GM18508 (cell line): ENCODE measurements at regions not wholly inside any gene's neighbourhood (a gene's known extent, or its start where the extent isn't known, plus 50 kb on each side); places are given as distances from the start of the nearest gene placed in this dataset.
"Not testable (repeated sequence)": the region's sequence is repeated elsewhere in the genome, so short reads cannot be mapped to it uniquely, and the experiment has no call there.

ENCODE experiments used
- ATAC-seq: cut with Tn5 transposase; IDR thresholded peaks from one replicate; pipeline ENCODE4 v1.9.1; 2021; ENCODE audit warnings: moderate number of reproducible peaks; ENCODE audit not compliant: insufficient read depth, unreplicated experiment

DNA sequence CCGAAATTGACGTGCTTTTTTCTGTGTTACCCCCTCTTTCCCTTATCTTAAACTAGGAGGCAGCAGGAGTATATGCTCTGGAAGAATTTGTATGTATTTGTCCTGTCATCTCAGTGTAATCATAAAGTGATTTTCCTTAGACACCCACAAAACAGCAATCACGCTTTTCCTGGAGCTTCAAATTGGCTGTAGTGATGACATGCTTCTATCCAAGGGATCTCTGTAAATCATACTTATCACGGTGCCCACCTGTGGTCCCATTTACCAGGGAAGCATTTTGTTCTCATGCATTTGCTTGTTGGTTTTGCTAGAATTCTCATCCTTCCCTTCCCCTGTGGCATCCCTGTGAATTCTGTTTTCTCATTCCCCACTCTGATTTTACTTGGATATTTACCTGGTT lies 220.8 kb upstream of the THUMPD2 start:
- no peak for ATAC-seq

DNA sequence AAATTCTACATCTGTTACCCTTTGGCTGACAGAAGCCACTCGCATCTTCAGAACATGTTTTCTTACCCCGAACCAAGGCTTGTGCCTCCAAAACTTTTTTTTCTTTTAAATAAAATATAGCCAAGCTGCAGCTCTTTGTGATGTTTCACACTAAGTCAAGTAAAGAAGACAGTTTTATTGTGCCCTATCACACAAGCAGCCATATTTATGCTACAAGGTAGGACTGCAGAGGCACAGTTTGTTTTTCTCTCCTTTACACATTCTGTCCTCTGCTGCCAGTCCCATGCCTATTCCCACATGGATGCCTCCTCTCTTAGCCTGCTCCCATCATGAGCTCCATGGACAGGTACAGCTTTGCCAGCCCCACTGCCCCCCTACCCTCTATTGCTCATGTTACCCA lies 219.6 kb upstream of the THUMPD2 start:
- ATAC-seq, result no peak

DNA sequence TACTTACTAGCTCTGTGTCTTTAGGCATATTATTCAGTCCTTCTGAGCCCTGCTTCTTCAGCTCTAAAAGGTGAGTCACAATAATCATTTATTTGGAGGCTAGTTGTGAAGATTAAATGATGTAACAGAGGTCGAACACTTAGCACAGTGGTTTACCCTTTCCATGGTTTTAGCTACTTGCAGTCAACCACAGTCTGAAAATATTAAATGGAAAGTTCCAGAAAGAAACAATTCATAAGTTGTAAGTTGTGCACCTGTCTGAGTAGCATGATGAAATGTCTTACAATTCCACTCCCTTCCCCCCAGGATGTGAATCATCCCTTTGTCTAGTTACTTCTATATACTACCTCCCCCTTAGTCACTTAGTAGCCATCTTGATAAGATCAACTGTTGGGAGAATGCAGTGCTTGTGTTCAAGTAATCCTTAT lies 217.6 kb upstream of the THUMPD2 start:
- no peak for ATAC-seq

DNA sequence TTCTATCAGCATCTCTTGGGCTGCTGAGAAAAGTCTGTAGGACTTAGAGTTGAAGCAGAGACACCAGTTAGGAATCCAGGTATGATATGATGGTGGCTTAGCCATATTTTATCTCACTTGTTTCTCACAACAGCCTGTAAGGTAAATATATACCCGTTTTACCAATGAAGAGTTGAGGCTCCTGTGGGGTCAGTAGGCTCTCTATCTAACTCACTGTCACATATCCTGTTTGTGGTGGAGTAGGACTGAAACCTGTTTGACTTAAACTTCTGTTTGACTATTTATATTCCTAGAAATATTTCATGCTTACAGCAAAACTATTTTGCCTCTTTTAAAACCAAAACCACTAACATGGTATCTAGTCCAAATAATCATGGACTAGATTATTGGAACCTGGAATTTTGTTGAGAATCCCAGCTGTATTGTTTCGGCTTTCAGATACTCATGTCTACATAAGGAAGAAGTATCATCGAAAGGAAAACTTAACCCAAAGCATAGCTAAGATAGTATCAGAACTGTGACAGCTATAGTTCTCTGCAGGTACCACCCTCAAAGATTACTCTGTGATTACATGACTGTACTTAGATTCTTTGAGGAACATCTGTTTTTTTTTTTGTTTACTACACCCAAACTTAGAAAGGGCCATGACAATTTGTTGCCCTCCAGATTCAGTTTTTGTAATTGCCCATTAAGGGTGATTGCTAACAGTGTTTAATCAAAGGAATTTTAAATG lies 216.1 kb upstream of the THUMPD2 start:
- no peak for ATAC-seq

DNA sequence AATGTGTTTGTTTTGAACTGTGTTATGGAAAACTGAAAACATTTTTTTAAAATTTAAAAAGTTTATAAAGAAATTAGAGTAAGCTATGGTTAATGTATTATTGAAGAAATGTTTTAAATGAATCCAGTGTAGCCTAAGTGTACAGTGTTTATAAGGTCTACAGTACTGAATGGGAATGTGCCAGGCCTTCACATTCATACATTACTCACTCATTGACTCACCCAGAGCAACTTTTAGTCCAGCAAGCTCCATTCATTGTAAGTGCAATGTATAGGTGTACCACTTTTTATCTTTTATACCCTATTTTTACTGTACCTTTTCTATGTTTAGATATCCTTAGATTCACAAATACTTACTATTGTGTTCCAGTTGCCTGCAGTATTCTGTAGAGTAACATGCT lies 215.1 kb upstream of the THUMPD2 start:
- no peak for ATAC-seq

DNA sequence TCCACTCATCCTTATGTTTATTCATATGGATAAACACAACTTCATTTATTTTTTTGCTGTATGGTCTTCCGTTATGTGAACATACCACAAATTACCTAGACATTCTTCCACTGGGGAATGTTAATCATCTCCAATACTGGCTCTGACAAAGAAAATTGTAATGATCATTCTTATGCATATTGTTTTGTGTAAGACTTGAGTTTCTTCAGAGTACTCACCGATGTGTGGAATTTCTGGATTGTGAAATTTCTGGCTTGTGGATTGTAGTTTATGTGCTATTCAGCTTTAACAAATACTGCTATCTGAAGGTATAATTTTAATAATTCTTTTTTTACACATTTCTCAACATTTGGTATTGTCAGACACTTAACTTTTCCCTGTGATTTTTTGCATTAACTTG lies 212.2 kb upstream of the THUMPD2 start:
- ATAC-seq, result no peak

DNA sequence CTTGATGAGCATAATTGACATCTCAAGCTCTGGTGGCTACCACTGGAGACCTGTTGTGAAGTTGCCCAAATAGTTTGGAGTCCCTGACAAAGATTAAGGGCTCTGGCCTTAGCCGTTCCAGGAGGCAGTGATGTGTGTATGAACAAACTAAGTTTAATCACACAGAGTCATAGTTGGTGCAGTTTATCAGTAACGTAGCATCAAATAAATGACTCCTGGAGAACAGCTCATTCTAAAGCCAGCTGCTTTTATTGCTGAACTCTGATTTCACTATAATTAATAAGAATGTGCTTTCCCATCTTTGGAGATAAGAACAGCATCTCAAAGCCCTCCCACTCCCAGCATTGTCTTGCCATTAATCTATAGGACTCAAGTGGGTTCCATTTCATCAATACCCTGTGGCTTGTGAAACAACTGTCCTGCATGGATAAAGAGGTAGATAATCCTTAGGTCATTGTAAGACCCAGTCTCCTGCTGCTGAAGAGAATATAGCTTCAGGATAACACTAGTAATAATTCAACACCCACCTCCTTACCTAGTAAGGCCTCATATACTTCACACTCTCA lies 211.4 kb upstream of the THUMPD2 start:
- ATAC-seq, result no peak

DNA sequence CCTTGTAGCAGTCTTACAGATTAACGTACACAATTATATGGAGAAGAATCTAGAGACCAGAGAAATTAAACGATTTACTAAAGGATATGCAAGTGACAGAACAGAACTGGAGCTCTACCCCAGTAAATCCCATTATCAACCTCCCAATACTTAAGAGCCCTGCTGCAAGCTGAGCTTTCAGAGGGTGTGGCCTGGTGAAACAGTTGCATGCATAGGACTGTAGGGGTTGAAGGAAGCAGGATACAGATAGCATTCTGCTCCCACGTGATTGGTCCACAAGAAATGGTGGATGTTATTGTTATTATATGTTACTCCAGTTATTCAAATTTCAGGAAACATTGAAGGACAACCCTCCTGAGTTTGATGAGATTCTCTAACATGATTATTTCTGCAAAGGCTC lies 210.8 kb upstream of the THUMPD2 start:
- no peak for ATAC-seq

DNA sequence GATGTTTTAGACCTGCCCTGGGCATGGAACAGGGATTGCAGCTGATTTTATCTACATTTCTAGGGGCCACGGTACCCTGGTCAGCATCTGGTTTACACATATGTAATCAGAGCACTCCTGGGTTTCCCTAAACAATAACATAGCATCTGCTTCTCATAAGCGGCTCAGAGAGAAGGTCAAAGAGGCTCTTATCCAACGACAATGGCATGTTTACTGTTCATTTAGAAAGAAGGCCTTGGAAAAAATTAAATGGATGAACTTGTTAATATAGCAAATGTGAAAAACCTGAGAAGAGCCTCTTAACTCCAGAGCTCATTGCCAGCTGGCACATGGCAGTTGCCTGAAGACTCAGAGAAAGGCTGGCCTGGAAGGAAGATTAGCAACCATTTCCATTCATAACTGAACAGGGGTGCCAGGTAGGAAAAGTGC lies 202.8 kb upstream of the THUMPD2 start:
- no peak for ATAC-seq

DNA sequence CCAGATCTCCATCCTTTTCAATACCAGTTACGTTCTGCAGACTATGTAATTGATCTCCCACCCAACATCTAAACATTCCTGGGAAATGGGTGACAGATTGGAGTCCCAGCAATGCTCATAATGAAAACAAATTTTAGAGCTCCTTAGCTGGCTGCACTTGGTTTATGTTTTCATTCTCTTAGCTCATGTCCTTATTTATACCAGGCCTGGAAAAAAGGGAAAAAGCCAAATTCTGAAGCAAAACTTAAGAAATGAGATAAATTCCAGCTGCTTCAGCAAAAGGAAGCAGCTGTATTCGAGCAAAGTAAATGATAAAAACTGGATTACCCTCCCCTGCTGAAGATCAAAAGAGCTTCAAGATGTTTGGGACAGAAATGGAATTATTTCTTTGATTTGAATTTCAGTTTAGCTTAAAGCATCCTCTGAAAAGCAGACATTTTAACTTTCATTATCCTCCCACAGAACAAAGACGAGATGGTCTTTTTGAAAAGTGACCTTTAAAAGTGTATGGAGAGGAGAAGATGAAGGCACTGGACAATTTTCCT lies 196.5 kb upstream of the THUMPD2 start:
- ATAC-seq, result no peak

DNA sequence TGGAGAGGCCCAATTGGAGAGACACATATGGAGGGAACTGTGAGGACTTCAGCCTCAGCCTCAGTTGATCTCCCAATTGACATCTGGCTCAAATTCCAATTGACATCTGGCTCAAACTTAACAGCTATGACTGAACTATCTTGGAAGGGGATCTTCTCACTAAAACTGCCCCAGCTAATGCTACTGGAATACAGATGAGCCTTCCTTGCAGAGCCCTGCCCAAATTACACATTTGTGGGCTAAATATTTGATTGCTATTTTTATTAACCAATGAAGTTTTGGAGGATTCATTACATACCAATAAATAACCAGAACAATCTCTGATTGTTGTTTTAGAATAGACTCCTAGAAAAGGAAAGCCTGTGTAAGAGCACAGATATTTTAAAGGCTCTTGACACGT lies 189.0 kb upstream of the THUMPD2 start:
- ATAC-seq, result no peak

DNA sequence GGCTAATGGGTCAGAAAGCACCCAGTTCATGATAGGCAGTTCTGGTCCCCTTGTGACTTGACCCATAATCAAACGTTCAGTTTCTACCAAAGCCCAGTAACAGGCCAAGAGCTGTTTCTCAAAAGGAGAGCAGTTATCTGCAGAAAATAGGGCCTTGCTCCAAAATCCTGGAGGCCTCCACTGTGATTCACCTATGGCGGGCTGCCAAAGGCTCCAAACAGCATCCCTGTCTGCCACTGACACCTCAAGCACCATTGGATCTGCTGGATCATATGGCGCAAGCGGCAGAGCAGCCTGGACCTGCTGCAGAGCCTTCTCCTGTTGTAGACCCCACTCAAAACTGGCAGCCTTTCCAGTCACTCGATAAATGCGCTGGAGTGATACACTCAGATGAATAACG lies 181.6 kb upstream of the THUMPD2 start:
- ATAC-seq, result not testable (repeated sequence)

DNA sequence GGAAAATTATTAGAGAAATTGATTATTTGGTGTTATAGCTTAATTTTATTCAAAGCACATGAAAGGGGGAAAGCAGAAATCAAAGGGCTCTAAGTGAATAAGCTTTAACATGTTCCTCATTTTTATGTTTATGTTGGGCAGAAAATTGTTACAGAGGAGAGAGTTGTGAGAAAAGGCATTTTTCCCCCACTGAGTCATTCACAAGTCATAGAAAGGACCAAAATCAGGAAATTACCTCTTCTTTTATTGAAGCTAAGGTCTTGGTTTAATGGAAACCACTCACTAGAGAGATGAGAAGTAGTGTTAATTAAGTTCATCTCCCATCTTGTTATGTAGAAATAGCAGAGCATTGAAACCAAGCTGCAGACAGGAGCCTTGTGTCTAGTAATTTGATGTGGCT lies 175.3 kb upstream of the THUMPD2 start:
- no peak for ATAC-seq

DNA sequence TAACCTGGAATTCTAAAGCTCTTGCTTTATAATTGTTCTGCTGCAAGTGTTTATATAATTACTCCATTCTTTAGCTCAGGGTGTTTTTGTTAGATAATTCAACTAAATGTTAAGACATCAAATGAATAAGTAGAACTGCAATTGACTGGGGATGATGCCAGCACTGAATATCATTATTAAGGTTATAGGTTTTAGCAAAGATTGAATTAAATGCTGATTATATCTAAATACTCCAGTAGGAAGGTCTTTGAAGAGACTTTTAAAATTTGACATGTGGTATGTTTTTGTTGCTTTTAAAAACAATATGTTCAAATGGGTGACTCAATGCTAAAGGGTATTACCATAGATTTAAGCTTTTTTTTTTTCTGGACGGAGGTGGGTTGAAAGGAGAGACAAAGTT lies 170.1 kb upstream of the THUMPD2 start:
- no peak for ATAC-seq

DNA sequence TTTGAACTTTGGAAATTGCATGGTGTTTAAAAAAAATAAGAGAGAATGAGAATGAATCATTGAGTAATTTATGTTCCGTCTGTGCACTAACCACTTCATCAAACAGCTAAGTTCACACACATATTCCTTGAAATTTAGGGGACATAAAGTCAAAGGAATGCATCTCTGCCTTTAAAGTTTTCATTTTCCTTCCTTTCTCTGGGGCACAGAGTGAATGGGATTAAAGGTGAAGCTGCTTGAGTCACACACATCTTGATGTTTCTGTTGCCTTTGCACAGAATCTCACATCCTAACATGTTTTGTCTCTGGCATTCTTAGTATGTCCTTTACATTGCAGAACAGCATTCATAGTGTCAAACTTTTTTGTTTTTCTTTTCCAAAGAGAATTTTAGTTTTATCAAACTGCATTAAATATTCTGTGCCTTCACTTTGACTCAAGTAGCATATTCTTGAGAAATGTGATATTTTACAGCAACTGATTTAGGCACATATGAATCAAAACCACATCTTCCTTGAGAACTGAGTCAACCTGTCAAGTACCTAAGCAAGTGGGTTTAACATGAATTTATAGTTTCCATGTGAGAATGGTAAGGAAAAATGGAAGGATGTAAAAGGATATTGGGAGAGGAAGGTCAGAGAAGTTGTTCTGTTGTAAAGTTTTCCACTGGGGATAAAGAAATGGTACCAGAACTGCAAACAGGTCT lies 169.1 kb upstream of the THUMPD2 start:
- no peak for ATAC-seq

DNA sequence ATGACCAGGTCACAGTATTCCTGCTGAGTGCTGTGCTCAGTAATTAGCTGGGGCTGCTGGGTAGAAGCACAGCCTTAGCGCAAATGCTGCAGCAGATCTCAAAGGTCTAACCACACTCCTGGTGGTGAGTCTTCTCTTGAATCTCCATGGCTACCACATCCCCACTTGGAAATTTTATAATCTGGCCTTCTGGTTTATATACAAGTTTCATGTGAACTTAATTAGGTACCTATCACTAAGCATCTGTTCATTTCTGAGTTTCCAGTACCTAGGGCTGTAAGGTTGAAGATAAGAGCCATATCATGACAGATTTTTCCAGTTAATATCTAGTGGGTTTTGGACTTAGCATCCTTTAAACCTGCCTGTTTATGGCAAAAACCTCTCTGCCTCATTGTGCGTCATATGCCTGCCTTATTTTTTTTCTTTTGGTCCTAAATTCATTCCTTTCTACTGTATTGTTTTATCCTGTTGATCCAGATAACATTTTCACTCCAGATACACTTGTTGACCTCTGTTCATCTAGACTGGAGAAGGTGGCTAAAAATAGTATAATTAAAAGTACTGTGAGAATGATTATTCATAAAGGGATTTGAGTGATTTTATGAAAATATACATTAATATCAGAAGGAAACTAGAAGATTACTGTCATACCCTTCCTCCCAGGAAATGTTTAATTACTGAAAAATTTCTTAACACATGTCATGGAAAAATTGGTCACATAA lies 168.4 kb upstream of the THUMPD2 start:
- no peak for ATAC-seq

DNA sequence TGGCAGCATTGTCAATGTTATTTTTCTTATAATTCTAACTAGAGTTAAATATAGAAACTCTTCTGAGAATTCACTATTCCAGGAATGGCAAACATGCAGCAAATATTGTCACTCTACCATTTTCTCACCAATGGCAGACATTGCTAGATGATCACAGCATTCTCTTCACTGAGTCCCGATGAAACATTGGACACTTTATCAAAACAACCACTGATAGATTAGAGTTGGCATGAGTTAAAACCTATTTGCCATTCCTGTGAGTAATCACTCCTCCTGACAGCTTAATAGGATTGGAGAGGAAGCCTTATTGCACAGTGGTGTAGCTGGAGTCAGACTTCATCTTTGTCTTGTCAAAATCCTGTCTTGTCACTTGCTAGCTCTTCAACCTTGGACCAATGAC lies 163.9 kb upstream of the THUMPD2 start:
- ATAC-seq, result no peak

DNA sequence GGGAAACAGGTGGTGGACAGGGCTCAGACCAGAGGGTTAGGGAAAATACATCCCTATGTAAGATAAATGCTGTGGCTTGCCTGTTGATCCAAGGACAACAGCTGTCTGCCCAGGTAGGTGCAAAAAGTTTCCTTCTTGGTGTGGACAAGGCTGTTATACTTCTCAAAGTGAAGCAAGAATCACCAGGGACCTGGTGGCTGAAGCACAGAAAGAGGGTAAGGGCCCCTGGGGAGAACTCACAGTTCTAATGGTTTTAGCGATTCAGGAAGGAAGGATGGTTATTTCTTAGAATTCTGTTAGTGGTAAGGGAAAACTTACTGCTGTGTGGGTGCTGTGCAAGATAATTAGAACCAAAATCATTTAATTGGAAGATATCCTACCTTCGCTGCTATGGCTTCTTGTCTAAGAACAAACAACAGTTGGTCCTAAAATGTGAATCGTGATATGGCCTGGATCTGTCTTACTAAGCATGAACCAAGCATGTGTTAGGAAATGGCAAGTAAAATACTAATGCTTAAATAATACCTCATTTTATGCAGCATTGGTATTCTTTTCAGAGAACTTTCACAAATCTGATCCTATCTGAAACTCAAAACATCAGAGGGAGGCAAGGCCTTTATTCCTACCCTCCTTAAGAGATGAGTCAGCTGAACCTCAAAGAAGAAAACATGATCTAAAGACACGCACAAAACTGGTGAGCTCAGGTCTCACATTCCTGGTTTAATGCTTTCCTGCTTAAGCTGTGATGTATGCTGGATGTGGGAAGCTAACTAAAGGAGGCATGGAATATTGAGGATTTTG lies 159.2 kb upstream of the THUMPD2 start:
- no peak for ATAC-seq

DNA sequence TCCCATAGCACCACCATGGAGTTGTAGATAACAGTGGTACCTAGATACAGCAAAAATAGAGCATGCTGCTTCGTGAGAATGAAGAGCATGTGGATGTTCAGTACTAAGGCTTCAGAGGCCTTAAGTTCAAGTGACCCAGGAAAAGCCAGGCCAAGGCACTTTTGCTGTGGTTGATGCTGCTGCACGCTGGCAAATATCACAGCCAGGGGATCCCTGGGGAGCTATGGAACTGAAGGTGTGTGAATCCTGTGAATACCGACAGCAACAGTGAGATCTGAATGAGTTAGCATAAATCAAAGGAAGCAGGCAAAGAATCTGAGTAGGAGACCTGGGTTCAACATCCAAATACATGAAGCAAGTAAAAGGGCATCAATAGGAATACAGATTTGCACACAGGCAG lies 158.6 kb upstream of the THUMPD2 start:
- no peak for ATAC-seq

DNA sequence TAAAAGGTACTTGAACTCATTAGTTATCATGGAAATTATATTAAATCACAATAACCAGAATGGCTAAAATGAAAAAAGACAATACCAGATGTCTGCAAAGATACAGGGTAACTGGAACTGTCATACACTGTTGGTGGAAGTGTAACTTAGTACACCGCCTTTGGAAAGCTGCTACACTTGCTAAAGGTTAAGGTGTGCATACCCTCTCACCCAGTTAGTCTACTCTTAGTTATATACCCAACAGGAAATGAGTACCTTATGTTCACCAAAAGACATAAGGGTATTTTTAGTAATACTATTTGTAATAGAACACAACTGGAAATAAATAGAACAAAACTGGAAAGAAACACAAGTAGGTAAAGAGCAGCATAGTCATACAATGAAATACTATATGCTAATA lies 155.8 kb upstream of the THUMPD2 start:
- ATAC-seq, result no peak
